ENCODE measurements at regions not wholly inside any gene's neighbourhood (a gene's known extent, or its start where the extent isn't known, plus 50 kb on each side); places are given as distances from the start of the nearest gene placed in this dataset.

GRCh38 chr3:6264906-6265305 is 596.0 kb upstream of the GRM7 start:
- ChIA-PET POLR2A (ENCODE audit: unreplicated experiment) (no interaction called here), CTCF (no interaction called here)
- intact Hi-C loops (cut with micrococcal nuclease; ENCODE audit: unreplicated experiment): no loop called here
- DNase-seq: no peak
- H3K4me2 ChIP-seq: no peak overlapping the region
- H3K4me1 ChIP-seq (replicated peaks; ENCODE audit: insufficient read depth): no peaks in the 10 kb centered on the region
- no peaks in the 10 kb centered on the region for H3K9me2 ChIP-seq (ENCODE audit: insufficient read depth)
- no peaks in the 10 kb centered on the region for H3K36me3 ChIP-seq (ENCODE audit: low read depth)
- H2AFZ ChIP-seq: no peak overlapping the region
- H3F3A ChIP-seq (ENCODE audit: insufficient read depth, low read depth): no peaks in the 10 kb centered on the region
- no TSS peak for BruUV-seq (replicated peaks)
- H4K20me1 ChIP-seq (ENCODE audit: insufficient read depth): no peaks in the 10 kb centered on the region
- no peaks in the 10 kb centered on the region for H3K9me3 ChIP-seq (ENCODE audit: insufficient read depth, low read depth)
- H3K79me2 ChIP-seq (ENCODE audit: low read depth): no peaks in the 10 kb centered on the region
- no peak overlapping the region for H3K27ac ChIP-seq
- no peak for TF ChIP-seq CTCF (conservative IDR thresholded peaks at IDR 0.05)
- no peak for TF ChIP-seq EZH2 (IDR thresholded peaks at IDR 0.05; ENCODE audit: low read depth)
- no peaks in the 10 kb centered on the region for H3K27me3 ChIP-seq (ENCODE audit: insufficient read depth, low read depth)
- no peak overlapping the region for H3K4me3 ChIP-seq

- no peaks in the 10 kb centered on the region for H3K79me2 ChIP-seq (ENCODE audit: low read depth)
- no peaks in the 10 kb centered on the region for H3K4me1 ChIP-seq (replicated peaks; ENCODE audit: insufficient read depth)
- H3K27ac ChIP-seq: no peak overlapping the region
- H3F3A ChIP-seq (ENCODE audit: insufficient read depth, low read depth): no peaks in the 10 kb centered on the region
- no peaks in the 10 kb centered on the region for H3K9me2 ChIP-seq (ENCODE audit: insufficient read depth)
- intact Hi-C loops (cut with micrococcal nuclease; ENCODE audit: unreplicated experiment): no loop called here
- H3K4me2 ChIP-seq: no peak overlapping the region
- no TSS peak for BruUV-seq (replicated peaks)
- H3K9me3 ChIP-seq (ENCODE audit: insufficient read depth, low read depth): no peaks in the 10 kb centered on the region
- no peak for DNase-seq
- no peaks in the 10 kb centered on the region for H3K27me3 ChIP-seq (ENCODE audit: insufficient read depth, low read depth)
- H3K36me3 ChIP-seq (ENCODE audit: low read depth): no peaks in the 10 kb centered on the region
- H2AFZ ChIP-seq: no peak overlapping the region
- ChIA-PET CTCF (no interaction called here), POLR2A (ENCODE audit: unreplicated experiment) (no interaction called here)
- H3K4me3 ChIP-seq: no peak overlapping the region
- no peak for TF ChIP-seq EZH2 (IDR thresholded peaks at IDR 0.05; ENCODE audit: low read depth)
- TF ChIP-seq CTCF (conservative IDR thresholded peaks at IDR 0.05): no peak
- no peaks in the 10 kb centered on the region for H4K20me1 ChIP-seq (ENCODE audit: insufficient read depth)
Measured at GRCh38 chr3:6266135-6266534, 594.8 kb upstream of the GRM7 start.

GRCh38 chr3:6273878-6274277 is 587.0 kb upstream of the GRM7 start:
- ChIA-PET POLR2A (ENCODE audit: unreplicated experiment) (no interaction called here), CTCF (no interaction called here)
- intact Hi-C loops (cut with micrococcal nuclease; ENCODE audit: unreplicated experiment): loop anchor here (5.0 kb wide), 1 partner anchor 887 kb away; no protein-coding TSS in a partner anchor
- Histone ChIP-seq H2AFZ (no peak overlapping the region), H3K27me3 (ENCODE audit: insufficient read depth, low read depth) (no peaks in the 10 kb centered on the region), H3K4me1 (replicated peaks; ENCODE audit: insufficient read depth) (no peaks in the 10 kb centered on the region), H3K9me2 (ENCODE audit: insufficient read depth) (no peaks in the 10 kb centered on the region), H3K36me3 (ENCODE audit: low read depth) (no peaks in the 10 kb centered on the region), H3K4me2 (no peak overlapping the region), H3K27ac (no peak overlapping the region), H3K9me3 (ENCODE audit: insufficient read depth, low read depth) (no peaks in the 10 kb centered on the region), H3K4me3 (no peak overlapping the region), H3K79me2 (ENCODE audit: low read depth) (no peaks in the 10 kb centered on the region), H3F3A (ENCODE audit: insufficient read depth, low read depth) (no peaks in the 10 kb centered on the region), H4K20me1 (ENCODE audit: insufficient read depth) (no peaks in the 10 kb centered on the region)
- no peak for DNase-seq
- BruUV-seq (replicated peaks): no TSS peak
- TF ChIP-seq CTCF (conservative IDR thresholded peaks at IDR 0.05): no peak
- TF ChIP-seq EZH2 (IDR thresholded peaks at IDR 0.05; ENCODE audit: low read depth): no peak
